Heart left ventricle (tissue), 16 donors: ENCODE measurements at regions not wholly inside any gene's neighbourhood (a gene's known extent, or its start where the extent isn't known, plus 50 kb on each side); places are given as distances from the start of the nearest gene placed in this dataset.

ENCODE experiments used
- ATAC-seq, 4 donors: fragments of 200-7000 bp; cut with Tn5 transposase; one replicate each; pipeline ENCODE4 v1.9.1; 2020 to 2022; ENCODE audit warnings: moderate library complexity in 4 of 4, mild to moderate bottlenecking in 3 of 4, moderate number of reproducible peaks in 1 of 4
- DNase-seq, 5 donors: peaks; one replicate each; pipeline ENCODE4 v3.0.0-alpha.2; 2020
- H3K27ac ChIP-seq, 12 donors: fragments of 200-600 bp; sonication (generic) in 4 of 12; one replicate each; pipeline versions ENCODE4 v1.5.0 to v1.8.0; 2016 to 2022; ENCODE audit warnings: mild to moderate bottlenecking in 2 of 12
- H3K27me3 ChIP-seq, 9 donors: fragments of 200-600 bp; sonication (generic) in 2 of 9; one replicate each; pipeline versions ENCODE4 v1.5.1 to v1.8.0; 2016 to 2022; ENCODE audit warnings: mild to moderate bottlenecking in 3 of 9
- H3K36me3 ChIP-seq, 9 donors: fragments of 200-600 bp; sonication (generic) in 2 of 9; one replicate each; pipeline versions ENCODE4 v1.5.0 to v1.8.0; 2018 to 2022; ENCODE audit warnings: mild to moderate bottlenecking in 2 of 9
- H3K4me1 ChIP-seq, 12 donors: fragments of 200-600 bp; sonication (generic) in 4 of 12; one replicate each; pipeline versions ENCODE4 v1.5.0 to v1.8.0; 2016 to 2022; ENCODE audit warnings: mild to moderate bottlenecking in 3 of 12
- H3K4me3 ChIP-seq, 12 donors: fragments of 200-600 bp; sonication (generic) in 4 of 12; one replicate each; pipeline versions ENCODE4 v1.5.0 to v1.8.0; 2017 to 2022; ENCODE audit warnings: mild to moderate bottlenecking in 9 of 12, moderate library complexity in 4 of 12
- H3K9me3 ChIP-seq, 12 donors: fragments of 200-600 bp; sonication (generic) in 4 of 12; one replicate each; pipeline versions ENCODE4 v1.5.0 to v1.8.0; 2016 to 2022; ENCODE audit warnings: mild to moderate bottlenecking in 1 of 12
- CTCF ChIP-seq, 12 donors: fragments of 200-600 bp; sonication (generic) in 4 of 12; IDR thresholded peaks; one replicate each; pipeline versions ENCODE4 v1.5.0 to v1.8.0; 2018 to 2022; ENCODE audit warnings: antibody characterized with exemption in 12 of 12, mild to moderate bottlenecking in 5 of 12
- POLR2A ChIP-seq, 2 donors: fragments of 450-650 bp; IDR thresholded peaks; one replicate each; pipeline ENCODE4 v1.6.1; 2017; ENCODE audit warnings: antibody characterized with exemption in 2 of 2, mild to moderate bottlenecking in 2 of 2, moderate library complexity in 2 of 2
- WGBS, 4 donors: extraction: QIAGEN DNeasy Blood & Tissue Kit in 2 of 4; methylation state at CpG; one replicate each; pipeline versions ENCODE4 v1.1.5 to v1.1.7; 2013 to 2018; 5-methylcytosine and 5-hydroxymethylcytosine counted together
- intact Hi-C, 10 donors: fragments of 100-400 bp; cut with DNase I; formaldehyde crosslinking; loops; one replicate each; pipeline versions ENCODE4 v1.11.1 to v1.14.2; 2022
- donor health status: ischemic (EF 13 %, LVEDD 7.1; RV severe dilation, severe dysfunction).
- donor health status: healthy with polysubstance abuse.
- donor health status: DM: no; HTN: yes; CAD: no.
- donor health status: DM: no; HTN: no; CAD: no.
- donor health status: ischemic (EF 25% LVEDD 6.9; RV normal size, moderate dysfunction).
- donor health status: ischemic (EF 25% LVEDD 5.7; RV mildly dilated, moderate dysfunction).
- donor health status: healthy.
- donor health status: DM: yes; HTN: yes; CAD: no.
- donor health status: ischemic (EF 35%, LVEDD 5.7; RV mildly dilated, moderate dysfunction).
- donor health status: nonischemic (EF 11% LVEDD 7.7; RV severe dilation, severe dysfunction).
- donor health status: DM: yes; HTN: yes; CAD: no.
- donor health status: PGD.
- donor health status: ischemic (EF 29% LVEDD 5.4; RV normal size, mild dysfunction).
- donor health status: nonischemic (EF 23%, LVEDD 6.1; RV moderate dilation, normal function).

- Histone ChIP-seq H3K9me3 (peaks cover 0 to 9% (median 1%) of the 10 kb centered on the region in 12 donors), H3K27me3 (no peaks in the 10 kb centered on the region), H3K4me1 (no peaks in the 10 kb centered on the region), H3K36me3 (no peaks in the 10 kb centered on the region), H3K4me3 (no peak overlapping the region), H3K27ac (no peak overlapping the region)
- no peak for DNase-seq
- ATAC-seq = no peak
- intact Hi-C loops = no loop called here
- TF ChIP-seq POLR2A (IDR thresholded peaks at IDR 0.05) (no peak), CTCF (IDR thresholded peaks at IDR 0.05) (no peak)
- 81 to 99% (median 86%) methylated on average over 2 of the region's 2 CpGs for WGBS, 4 donors
Measured at GRCh38 chr18:66937546-66937945, 333.7 kb upstream of the CDH19 start.

GRCh38 chr18:66931010-66931409, 327.1 kb upstream of the CDH19 start:
- Histone ChIP-seq H3K9me3 (no peaks in the 10 kb centered on the region), H3K27ac (no peak overlapping the region), H3K4me1 (no peaks in the 10 kb centered on the region), H3K36me3 (no peaks in the 10 kb centered on the region), H3K4me3 (no peak overlapping the region), H3K27me3 (no peaks in the 10 kb centered on the region)
- ATAC-seq = no peak
- no peak for TF ChIP-seq CTCF (IDR thresholded peaks at IDR 0.05)
- no peak for DNase-seq
- intact Hi-C loops = no loop called here
- 88 to 89% (median 89%) methylated on average over 11 of the region's 11 CpGs for WGBS, 4 donors

GRCh38 chr18:66916834-66917233, 312.9 kb upstream of the CDH19 start:
- TF ChIP-seq POLR2A (IDR thresholded peaks at IDR 0.05) (no peak), CTCF (IDR thresholded peaks at IDR 0.05) (no peak)
- Histone ChIP-seq H3K27ac (no peak overlapping the region), H3K36me3 (no peaks in the 10 kb centered on the region), H3K4me1 (no peaks in the 10 kb centered on the region), H3K4me3 (no peak overlapping the region), H3K27me3 (no peaks in the 10 kb centered on the region), H3K9me3 (no peaks in the 10 kb centered on the region)
- DNase-seq (no peak), ATAC-seq (no peak)
- intact Hi-C loops = no loop called here

- no peak for ATAC-seq
- Histone ChIP-seq H3K4me3 (no peak overlapping the region), H3K4me1 (no peaks in the 10 kb centered on the region), H3K36me3 (no peaks in the 10 kb centered on the region), H3K27ac (no peak overlapping the region), H3K27me3 (no peaks in the 10 kb centered on the region), H3K9me3 (no peaks in the 10 kb centered on the region)
- TF ChIP-seq CTCF (IDR thresholded peaks at IDR 0.05) (no peak), POLR2A (IDR thresholded peaks at IDR 0.05) (no peak)
- intact Hi-C loops = no loop called here
- no peak for DNase-seq
Measured at GRCh38 chr18:66900837-66901236, 296.9 kb upstream of the CDH19 start.
